Nephron progenitor cell (in vitro differentiated cells): ENCODE measurements at regions not wholly inside any gene's neighbourhood (a gene's known extent, or its start where the extent isn't known, plus 50 kb on each side); places are given as distances from the start of the nearest gene placed in this dataset.

Source experiments
- DNase-seq: peaks from one replicate; pipeline ENCODE4 v3.0.0; 2021
- H3K27ac Mint-ChIP-seq: 2 replicates; pipeline ENCODE4 v1.8.0; 2021; ENCODE audit warnings: mild to moderate bottlenecking, moderate library complexity, mixed read lengths
- H3K27me3 Mint-ChIP-seq: 2 replicates; pipeline ENCODE4 v1.8.0; 2021; ENCODE audit warnings: mild to moderate bottlenecking, low read depth, mixed read lengths; ENCODE audit not compliant: poor library complexity
- H3K36me3 Mint-ChIP-seq: 2 replicates; pipeline ENCODE4 v1.8.0; 2021; ENCODE audit warnings: low read depth, mixed read lengths
- H3K4me1 Mint-ChIP-seq: 2 replicates; pipeline ENCODE4 v1.8.0; 2021; ENCODE audit warnings: mixed read lengths
- H3K4me3 Mint-ChIP-seq: 2 replicates; pipeline ENCODE4 v1.8.0; 2021; ENCODE audit warnings: mild to moderate bottlenecking, moderate library complexity, mixed read lengths
- H3K9me3 Mint-ChIP-seq: 2 replicates; pipeline ENCODE4 v1.8.0; 2021; ENCODE audit warnings: mild to moderate bottlenecking, moderate library complexity, mixed read lengths
- CTCF ChIP-seq: fragments of 200-600 bp; sonication (generic); IDR thresholded peaks from 2 replicates; pipeline ENCODE4 v1.5.0; 2021; ENCODE audit warnings: antibody characterized with exemption

DNA sequence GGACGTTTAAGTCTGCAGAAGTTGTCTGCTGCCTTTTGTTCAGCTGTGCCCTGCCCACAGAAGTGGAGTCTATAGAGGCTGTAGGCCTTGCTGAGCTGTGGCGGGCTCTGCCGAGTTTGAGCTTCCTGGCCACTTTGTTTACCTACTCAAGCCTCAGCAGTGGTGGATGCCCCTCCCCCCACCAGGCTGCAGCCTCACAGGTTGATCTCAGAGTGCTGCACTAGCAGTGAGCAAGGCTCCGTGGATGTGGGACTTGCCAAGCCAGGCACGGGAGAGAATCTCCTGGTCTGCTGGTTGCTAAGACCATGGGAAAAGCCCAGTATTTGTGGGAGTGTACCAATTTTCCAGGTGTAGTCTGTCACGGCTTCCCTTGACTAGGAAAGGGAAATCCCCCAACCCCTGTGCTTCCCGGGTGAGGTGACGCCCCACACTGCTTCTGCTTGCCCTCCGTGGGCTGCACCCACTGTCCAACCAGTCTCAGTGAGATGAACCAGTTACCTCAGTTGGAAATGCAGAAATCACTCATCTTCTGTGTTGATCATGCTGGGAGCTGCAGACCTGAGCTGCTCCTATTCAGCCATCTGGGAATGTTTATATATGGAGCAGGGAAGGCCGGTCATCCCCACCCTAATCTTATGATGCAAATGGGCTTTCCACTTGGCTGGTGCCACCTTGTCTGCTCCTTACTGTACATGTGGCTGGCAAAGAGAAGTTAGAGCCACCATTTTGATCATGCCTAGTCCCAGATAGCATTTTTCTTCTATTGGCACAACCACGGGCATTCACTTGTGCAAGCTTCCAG, 156.9 kb upstream of the ITGA6 start:
- Mint-ChIP-seq H3K4me3 (no peak overlapping the region), H3K4me1 (peaks cover 21% of the 10 kb centered on the region), H3K27me3 (peaks cover 5% of the 10 kb centered on the region), H3K27ac (no peak overlapping the region), H3K9me3 (peaks cover 45% of the 10 kb centered on the region), H3K36me3 (no peaks in the 10 kb centered on the region)
- TF ChIP-seq CTCF: no peak
- peak; percentile 31 for DNase-seq

GRCh38 chr2:172273910-172274571, 153.3 kb upstream of the ITGA6 start:
- Mint-ChIP-seq H3K27me3 (peaks cover 1% of the 10 kb centered on the region), H3K9me3 (peaks cover 38% of the 10 kb centered on the region), H3K4me1 (peaks cover 33% of the 10 kb centered on the region), H3K27ac (no peak overlapping the region), H3K36me3 (peaks cover 12% of the 10 kb centered on the region), H3K4me3 (no peak overlapping the region)
- DNase-seq: no peak
- TF ChIP-seq CTCF: no peak

DNA sequence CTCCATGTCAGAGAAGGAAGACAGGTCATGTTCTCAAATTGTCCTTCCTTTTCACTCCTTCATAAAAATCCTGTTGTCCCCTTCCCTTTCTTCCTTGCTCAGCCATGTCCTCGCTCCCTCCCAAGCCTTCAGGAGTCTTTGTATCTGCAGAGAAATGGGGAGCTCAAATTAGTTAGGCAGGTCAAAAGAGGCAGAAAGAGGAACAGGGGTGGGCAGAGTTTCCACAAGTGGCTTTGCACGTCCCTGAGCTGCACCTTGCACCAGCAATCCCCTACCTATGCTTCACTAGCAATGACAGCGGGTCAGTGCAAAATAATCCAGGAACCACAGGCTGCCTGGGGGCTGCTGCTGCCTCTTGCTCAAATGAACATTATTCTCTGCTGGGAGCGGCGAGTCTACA, 152.1 kb upstream of the ITGA6 start:
- Mint-ChIP-seq H3K27ac (no peak overlapping the region), H3K4me3 (no peak overlapping the region), H3K4me1 (peaks cover 28% of the 10 kb centered on the region), H3K9me3 (peaks cover 33% of the 10 kb centered on the region), H3K27me3 (peaks cover 3% of the 10 kb centered on the region), H3K36me3 (peaks cover 12% of the 10 kb centered on the region)
- TF ChIP-seq CTCF: no peak
- DNase-seq: no peak

DNA sequence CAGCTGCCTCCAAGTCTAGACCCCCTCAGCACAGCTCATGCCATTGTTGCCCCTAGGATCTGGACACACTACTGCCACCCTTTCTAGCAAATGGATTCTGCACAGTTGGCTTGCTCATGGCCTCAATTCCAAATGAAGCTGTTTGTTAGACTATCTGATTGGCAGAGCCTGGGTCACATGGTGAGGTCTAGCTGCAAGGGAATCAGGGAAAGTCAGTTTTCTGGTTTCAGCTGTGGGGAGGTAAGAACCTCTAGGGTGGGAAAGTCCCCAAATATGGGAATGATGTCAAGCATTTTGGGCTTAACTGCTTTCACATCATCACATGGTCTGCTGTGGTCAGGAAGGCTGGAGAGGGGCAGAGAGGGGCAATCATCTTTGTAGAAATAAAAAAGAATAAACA, 150.4 kb upstream of the ITGA6 start:
- Mint-ChIP-seq H3K27me3 (peaks cover 3% of the 10 kb centered on the region), H3K36me3 (peaks cover 12% of the 10 kb centered on the region), H3K4me3 (no peak overlapping the region), H3K27ac (no peak overlapping the region), H3K9me3 (peaks cover 29% of the 10 kb centered on the region), H3K4me1 (peaks cover 19% of the 10 kb centered on the region)
- no peak for DNase-seq
- TF ChIP-seq CTCF: no peak

GRCh38 chr2:172278667-172279066, 148.7 kb upstream of the ITGA6 start:
- Mint-ChIP-seq H3K4me3 (no peak overlapping the region), H3K27ac (no peak overlapping the region), H3K4me1 (peaks cover 28% of the 10 kb centered on the region), H3K9me3 (peaks cover 20% of the 10 kb centered on the region), H3K36me3 (peaks cover 12% of the 10 kb centered on the region), H3K27me3 (peaks cover 3% of the 10 kb centered on the region)
- no peak for TF ChIP-seq CTCF
- peak; percentile 15 for DNase-seq

DNA sequence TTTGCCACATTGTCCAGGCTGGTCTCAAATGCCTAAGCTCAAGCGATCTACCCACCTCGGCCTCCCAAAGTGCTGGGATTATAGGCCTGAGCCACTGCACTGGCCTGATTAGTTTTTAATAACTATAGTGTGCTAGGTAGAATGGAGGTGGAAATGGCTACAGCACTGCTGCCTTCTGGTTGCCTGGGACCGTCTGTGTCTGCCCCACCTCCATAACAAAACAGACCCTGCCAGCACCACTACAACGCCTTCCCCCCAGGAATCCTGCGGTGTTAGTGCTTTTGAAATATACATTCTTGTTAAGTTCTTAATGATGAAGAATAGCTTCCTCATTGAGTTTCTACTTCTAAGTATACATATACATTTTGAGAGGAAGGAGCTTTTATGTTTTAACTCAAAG, 148.2 kb upstream of the ITGA6 start:
- peaks cover 20% of the 10 kb centered on the region for H3K9me3 Mint-ChIP-seq
- H3K27ac Mint-ChIP-seq: no peak overlapping the region
- H3K27me3 Mint-ChIP-seq: peaks cover 3% of the 10 kb centered on the region
- H3K4me3 Mint-ChIP-seq: no peak overlapping the region
- TF ChIP-seq CTCF: no peak
- H3K36me3 Mint-ChIP-seq: peaks cover 12% of the 10 kb centered on the region
- H3K4me1 Mint-ChIP-seq: peaks cover 33% of the 10 kb centered on the region
- DNase-seq: no peak
